Tibial nerve (tissue), 4 donors: ENCODE measurements at regions not wholly inside any gene's neighbourhood (a gene's known extent, or its start where the extent isn't known, plus 50 kb on each side); places are given as distances from the start of the nearest gene placed in this dataset.

Experiments used
- DNase-seq, 2 donors: peaks; one replicate each; pipeline ENCODE4 v3.0.0-alpha.2; 2019; ENCODE audit warnings: low spot score in 2 of 2
- H3K27ac ChIP-seq, 4 donors: fragments of 200-600 bp; sonication (generic) in 3 of 4; one replicate each; pipeline ENCODE4 v1.5.1; 2017 to 2019; ENCODE audit warnings: mild to moderate bottlenecking in 1 of 4
- H3K27me3 ChIP-seq, 2 donors: fragments of 200-600 bp; sonication (generic) in 1 of 2; one replicate each; pipeline versions ENCODE4 v1.5.1 to v1.6.0; 2017 to 2019
- H3K36me3 ChIP-seq, 3 donors: fragments of 200-600 bp; sonication (generic); one replicate each; pipeline ENCODE4 v1.5.1; 2018 to 2019
- H3K4me1 ChIP-seq, 4 donors: fragments of 200-600 bp; sonication (generic) in 3 of 4; one replicate each; pipeline ENCODE4 v1.5.1; 2017 to 2019
- H3K4me3 ChIP-seq, 4 donors: fragments of 200-600 bp; sonication (generic) in 3 of 4; one replicate each; pipeline ENCODE4 v1.5.1; 2017 to 2019; ENCODE audit warnings: mild to moderate bottlenecking in 1 of 4, moderate library complexity in 1 of 4
- H3K9me3 ChIP-seq, 4 donors: fragments of 200-600 bp; sonication (generic) in 3 of 4; one replicate each; pipeline ENCODE4 v1.5.1; 2017 to 2019
- CTCF ChIP-seq, 5 experiments: fragments of 200-600 bp in 3 of 5; fragments of 450-650 bp in 2 of 5; sonication (generic) in 3 of 5; IDR thresholded peaks; one replicate each; pipeline ENCODE4 v1.5.1; 2016 to 2019; ENCODE audit warnings: antibody characterized with exemption in 5 of 5, mild to moderate bottlenecking in 3 of 5, moderate library complexity in 2 of 5
- EP300 ChIP-seq, 2 donors: sonication (generic); formaldehyde crosslinking; IDR thresholded peaks; one replicate each; pipeline ENCODE4 v1.6.1; 2017; ENCODE audit warnings: antibody characterized with exemption in 2 of 2, mild to moderate bottlenecking in 1 of 2
- POLR2A ChIP-seq, 2 donors: fragments of 450-650 bp; IDR thresholded peaks; one replicate each; pipeline ENCODE4 v1.6.1; 2017; ENCODE audit warnings: antibody characterized with exemption in 2 of 2, mild to moderate bottlenecking in 2 of 2, moderate library complexity in 2 of 2
- WGBS, 2 donors: methylation state at CpG; one replicate each; pipeline ENCODE4 v1.1.5; 2018; 5-methylcytosine and 5-hydroxymethylcytosine counted together

GRCh38 chr13:83714236-83714635 is 168.0 kb downstream of the SLITRK1 start:
- no peaks in the 10 kb centered on the region for H3K4me1 ChIP-seq
- 84 to 90% methylated on average over 1 of the region's 1 CpG for whole genome bisulfite sequencing, 2 donors
- H3K27me3 ChIP-seq: no peaks in the 10 kb centered on the region
- H3K36me3 ChIP-seq: no peaks in the 10 kb centered on the region
- no peak overlapping the region for H3K27ac ChIP-seq
- TF ChIP-seq CTCF (IDR thresholded peaks at IDR 0.05): no peak
- TF ChIP-seq POLR2A (IDR thresholded peaks at IDR 0.05): no peak
- no peak for TF ChIP-seq EP300 (IDR thresholded peaks at IDR 0.05)
- H3K9me3 ChIP-seq: no peaks in the 10 kb centered on the region
- H3K4me3 ChIP-seq: no peak overlapping the region
- no peak for DNase-seq

GRCh38 chr13:83710133-83710515 is 172.2 kb downstream of the SLITRK1 start:
- H3K27ac ChIP-seq: no peak overlapping the region
- no peak overlapping the region for H3K4me3 ChIP-seq
- TF ChIP-seq CTCF (IDR thresholded peaks at IDR 0.05) (no peak), POLR2A (IDR thresholded peaks at IDR 0.05) (no peak), EP300 (IDR thresholded peaks at IDR 0.05) (no peak)
- no peaks in the 10 kb centered on the region for H3K27me3 ChIP-seq
- H3K4me1 ChIP-seq: no peaks in the 10 kb centered on the region
- H3K36me3 ChIP-seq: no peaks in the 10 kb centered on the region
- no peaks in the 10 kb centered on the region for H3K9me3 ChIP-seq
- no peak for DNase-seq

GRCh38 chr13:83709426-83710132 is 172.7 kb downstream of the SLITRK1 start:
- TF ChIP-seq POLR2A (IDR thresholded peaks at IDR 0.05): no peak
- TF ChIP-seq EP300 (IDR thresholded peaks at IDR 0.05): no peak
- no peak for TF ChIP-seq CTCF (IDR thresholded peaks at IDR 0.05)
- Histone ChIP-seq H3K4me1 (no peaks in the 10 kb centered on the region), H3K9me3 (no peaks in the 10 kb centered on the region), H3K4me3 (no peak overlapping the region), H3K36me3 (no peaks in the 10 kb centered on the region), H3K27ac (no peak overlapping the region), H3K27me3 (no peaks in the 10 kb centered on the region)
- no peak for DNase-seq
- 94 to 100% methylated on average over 1 of the region's 1 CpG for WGBS, 2 donors

GRCh38 chr13:83702021-83702420 is 180.3 kb downstream of the SLITRK1 start:
- no peak for TF ChIP-seq CTCF (IDR thresholded peaks at IDR 0.05)
- no peak for TF ChIP-seq EP300 (IDR thresholded peaks at IDR 0.05)
- TF ChIP-seq POLR2A (IDR thresholded peaks at IDR 0.05): no peak
- H3K27me3 ChIP-seq: no peaks in the 10 kb centered on the region
- no peak for DNase-seq
- H3K4me1 ChIP-seq: no peaks in the 10 kb centered on the region
- H3K4me3 ChIP-seq: no peak overlapping the region
- H3K9me3 ChIP-seq: peaks cover 0 to 3% (median 0%) of the 10 kb centered on the region in 4 donors
- no peaks in the 10 kb centered on the region for H3K36me3 ChIP-seq
- H3K27ac ChIP-seq: no peak overlapping the region
- WGBS, 2 donors: 13 to 23% methylated on average over 1 of the region's 1 CpG

GRCh38 chr13:83692800-83693199 is 189.5 kb downstream of the SLITRK1 start:
- no peak overlapping the region for H3K4me3 ChIP-seq
- H3K9me3 ChIP-seq: no peaks in the 10 kb centered on the region
- no peaks in the 10 kb centered on the region for H3K36me3 ChIP-seq
- no peaks in the 10 kb centered on the region for H3K27me3 ChIP-seq
- TF ChIP-seq CTCF (IDR thresholded peaks at IDR 0.05): no peak
- TF ChIP-seq EP300 (IDR thresholded peaks at IDR 0.05): no peak
- no peak for TF ChIP-seq POLR2A (IDR thresholded peaks at IDR 0.05)
- no peak overlapping the region for H3K27ac ChIP-seq
- DNase-seq: no peak
- 90 to 91% methylated on average over 2 of the region's 2 CpGs for WGBS, 2 donors
- no peaks in the 10 kb centered on the region for H3K4me1 ChIP-seq
